NCI-H526 (cell line): ENCODE measurements at regions not wholly inside any gene's neighbourhood (a gene's known extent, or its start where the extent isn't known, plus 50 kb on each side); places are given as distances from the start of the nearest gene placed in this dataset.
"Not testable (repeated sequence)": the region's sequence is repeated elsewhere in the genome, so short reads cannot be mapped to it uniquely, and the experiment has no call there.

Experiments
- DNase-seq, 2 experiments: peaks; one replicate each; lab custom pipeline; 2025; lab: John Stamatoyannopoulos, UW

DNA sequence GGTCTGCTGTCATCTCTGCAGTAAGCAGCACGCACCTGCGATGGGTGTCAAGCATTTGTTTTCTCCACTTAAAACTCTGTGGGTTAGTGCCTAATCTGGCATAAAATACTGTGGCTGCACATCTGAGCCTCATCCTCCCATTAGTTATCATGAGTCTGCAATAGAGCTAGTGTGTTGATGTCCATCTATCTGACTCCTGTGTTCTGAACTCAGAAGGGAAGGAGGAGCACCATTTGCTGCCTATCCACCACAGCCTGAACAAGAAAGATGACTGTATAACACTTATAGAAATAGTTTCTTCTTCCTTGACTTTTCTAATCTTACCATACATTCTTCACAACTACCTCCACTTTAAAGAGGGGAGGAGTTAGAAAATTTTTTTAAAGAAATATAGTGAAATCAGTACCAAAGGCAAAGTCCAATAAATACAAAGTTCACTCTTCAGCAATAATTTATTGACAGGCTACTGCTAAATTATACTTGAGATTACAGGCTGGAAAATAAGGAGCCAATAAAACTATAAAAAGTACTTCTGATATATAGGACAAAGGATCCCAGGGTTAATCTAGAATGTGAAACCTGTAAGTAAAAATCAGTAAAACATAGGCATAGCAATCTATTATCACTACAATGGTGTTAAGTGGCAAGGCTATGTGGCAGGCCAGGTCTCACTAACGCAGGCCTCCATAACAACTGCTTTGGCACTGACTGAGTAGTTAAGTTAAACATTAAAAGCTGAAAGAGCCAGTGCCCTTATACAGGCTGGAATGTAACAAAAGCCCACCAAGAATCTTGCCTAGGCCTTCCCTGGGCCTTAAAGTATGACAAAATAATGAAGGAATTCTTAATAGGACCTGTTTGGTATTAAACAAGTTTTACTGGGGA is 70.2 kb downstream of the LGALS9C start:
- DNase-seq = not testable (repeated sequence)

DNA sequence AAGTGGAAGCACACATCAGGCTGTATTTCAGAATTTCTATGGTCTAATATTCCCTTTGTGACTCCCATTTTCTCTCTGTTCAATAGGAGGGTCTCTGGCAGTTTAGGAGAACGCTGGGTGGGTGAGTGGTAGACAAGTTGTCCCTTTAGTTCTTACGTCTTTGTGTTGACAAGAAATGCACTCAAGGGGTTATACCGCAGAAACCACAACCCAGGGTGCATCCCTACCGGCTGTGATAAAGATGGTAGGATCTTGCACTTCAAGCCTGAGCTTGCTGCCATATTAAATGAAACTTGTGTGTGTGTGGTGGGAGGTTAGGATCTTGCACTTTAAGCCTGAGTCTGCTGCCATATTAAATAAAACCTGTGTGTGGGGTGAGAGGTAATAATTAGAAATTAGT is 80.5 kb downstream of the LGALS9C start:
- not testable (repeated sequence) for DNase-seq

GRCh38 chr17:18563381-18564098 is 80.7 kb downstream of the TBC1D28 start:
- DNase-seq = peak; percentile 41 to 51

GRCh38 chr17:18564099-18564448 is 80.1 kb downstream of the TBC1D28 start:
- DNase-seq = peak; percentile 53 to 59

DNA sequence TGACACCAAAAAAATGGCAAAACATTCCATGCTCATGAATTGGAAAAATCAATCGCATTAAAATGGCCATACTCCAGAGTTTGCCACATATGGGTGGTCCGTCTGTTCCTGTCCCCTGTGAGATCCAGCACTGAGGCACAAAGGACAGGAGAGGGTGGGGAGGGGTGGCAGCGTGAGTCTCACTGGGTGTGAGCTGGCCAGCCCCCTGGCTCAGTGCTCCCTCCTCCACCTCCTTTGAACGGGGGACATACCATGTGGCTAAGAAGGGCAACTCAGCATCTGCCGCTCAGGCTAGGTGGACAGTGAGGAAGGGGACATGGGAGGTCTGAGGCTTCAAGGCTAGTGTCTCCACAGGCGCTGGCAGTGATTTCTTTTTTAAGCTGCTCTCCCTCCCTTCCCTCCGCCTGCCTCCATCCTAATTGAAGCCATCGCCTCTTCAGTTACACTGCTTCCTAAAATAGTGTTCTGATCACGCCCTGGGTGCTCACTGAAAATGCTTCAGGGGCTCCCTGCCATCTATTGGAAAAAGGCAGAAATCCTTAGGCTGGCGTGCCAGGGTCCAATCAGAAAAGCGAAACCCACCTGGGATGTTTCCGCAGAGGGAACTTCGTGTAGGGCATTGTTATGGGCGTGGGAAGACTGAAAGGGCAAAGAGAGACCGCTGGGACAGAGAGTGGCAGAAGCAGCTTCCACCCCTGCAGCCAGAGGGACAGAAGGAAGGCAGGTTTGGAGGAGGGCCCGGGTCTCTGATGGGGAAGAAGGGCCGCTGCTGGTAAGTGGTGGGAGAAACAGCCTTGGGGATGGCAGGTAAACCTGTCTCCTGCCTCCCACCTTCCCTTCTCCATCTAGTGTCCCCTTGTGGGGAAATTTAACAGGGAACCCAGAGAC is 75.8 kb downstream of the TBC1D28 start:
- not testable (repeated sequence) for DNase-seq

- peak; percentile 6 to 44 for DNase-seq
These were observed 74.7 kb downstream of the TBC1D28 start for GRCh38 chr17:18569489-18569913.

GRCh38 chr17:18572536-18572935 is 71.7 kb downstream of the TBC1D28 start:
- not testable (repeated sequence) for DNase-seq

DNA sequence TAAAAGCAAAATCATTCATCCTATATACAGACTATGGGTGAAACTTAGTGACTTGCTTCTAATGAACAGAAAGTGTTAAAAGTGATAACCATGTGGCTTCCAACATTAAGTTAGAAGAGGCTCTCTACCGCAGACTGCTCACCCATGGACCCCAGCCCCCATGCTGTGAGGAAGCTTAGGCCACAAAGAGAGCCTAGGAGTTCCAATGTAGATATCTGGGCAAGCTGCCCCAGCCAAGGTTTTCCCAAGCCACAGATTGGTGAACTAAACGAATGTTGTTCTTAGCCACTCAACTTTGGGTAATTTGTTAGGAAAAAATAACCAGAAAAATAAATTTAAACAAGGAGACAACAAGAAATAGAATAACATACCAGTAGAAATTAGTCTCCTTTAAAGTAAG is 70.1 kb downstream of the TBC1D28 start:
- DNase-seq = not testable (repeated sequence)
